GM06990 (cell line): ENCODE measurements at regions not wholly inside any gene's neighbourhood (a gene's known extent, or its start where the extent isn't known, plus 50 kb on each side); places are given as distances from the start of the nearest gene placed in this dataset.

ENCODE experiments used
- DNase-seq: peaks from one replicate; pipeline ENCODE4 v3.0.0-alpha.2; 2011; ENCODE audit not compliant: insufficient read length; ENCODE audit errors: extremely low read depth
- H3K27me3 ChIP-seq: replicated peaks from 2 replicates; pipeline ENCODE4 v1.6.0; 2011; ENCODE audit warnings: low read length; ENCODE audit not compliant: control insufficient read depth, insufficient read depth
- H3K36me3 ChIP-seq: 2 replicates; pipeline ENCODE4 v1.5.1; 2011; ENCODE audit warnings: low read length; ENCODE audit not compliant: control insufficient read depth, insufficient read depth
- H3K4me3 ChIP-seq: replicated peaks from 2 replicates; pipeline ENCODE4 v1.5.1; 2011; ENCODE audit warnings: low read depth, mild to moderate bottlenecking, control low read depth, low read length
- TF ChIP-seq, protein P1 (sequence below): IDR thresholded peaks from 2 replicates; pipeline ENCODE4 v1.5.1; 2011; ENCODE audit warnings: low read length, control low read depth, mild to moderate bottlenecking, inconsistent platforms; ENCODE audit not compliant: insufficient read depth, poor library complexity, severe bottlenecking

DNA sequence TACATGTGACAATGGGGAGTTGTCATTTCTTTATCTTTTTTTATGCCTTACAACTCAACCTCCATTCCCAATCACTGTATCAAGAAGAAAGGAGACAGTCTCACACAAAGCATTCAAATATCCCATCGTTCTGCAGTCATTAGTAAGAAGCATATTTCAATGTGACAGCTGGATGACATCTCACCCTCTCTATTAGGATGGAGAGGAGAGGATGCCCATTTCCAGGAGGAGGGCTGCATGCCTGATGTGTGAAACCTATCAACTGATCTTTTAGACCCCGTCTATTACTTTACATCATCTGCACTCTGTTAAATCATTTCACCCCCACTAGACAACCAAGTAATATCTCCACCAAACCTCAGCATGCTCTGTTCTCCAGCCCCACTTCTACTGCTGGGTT is 292.7 kb upstream of the CHAC2 start:
- Histone ChIP-seq H3K36me3 (no peaks in the 10 kb centered on the region), H3K4me3 (no peak overlapping the region), H3K27me3 (no peaks in the 10 kb centered on the region)
- DNase-seq, result no peak
- TF ChIP-seq, protein P1, sequence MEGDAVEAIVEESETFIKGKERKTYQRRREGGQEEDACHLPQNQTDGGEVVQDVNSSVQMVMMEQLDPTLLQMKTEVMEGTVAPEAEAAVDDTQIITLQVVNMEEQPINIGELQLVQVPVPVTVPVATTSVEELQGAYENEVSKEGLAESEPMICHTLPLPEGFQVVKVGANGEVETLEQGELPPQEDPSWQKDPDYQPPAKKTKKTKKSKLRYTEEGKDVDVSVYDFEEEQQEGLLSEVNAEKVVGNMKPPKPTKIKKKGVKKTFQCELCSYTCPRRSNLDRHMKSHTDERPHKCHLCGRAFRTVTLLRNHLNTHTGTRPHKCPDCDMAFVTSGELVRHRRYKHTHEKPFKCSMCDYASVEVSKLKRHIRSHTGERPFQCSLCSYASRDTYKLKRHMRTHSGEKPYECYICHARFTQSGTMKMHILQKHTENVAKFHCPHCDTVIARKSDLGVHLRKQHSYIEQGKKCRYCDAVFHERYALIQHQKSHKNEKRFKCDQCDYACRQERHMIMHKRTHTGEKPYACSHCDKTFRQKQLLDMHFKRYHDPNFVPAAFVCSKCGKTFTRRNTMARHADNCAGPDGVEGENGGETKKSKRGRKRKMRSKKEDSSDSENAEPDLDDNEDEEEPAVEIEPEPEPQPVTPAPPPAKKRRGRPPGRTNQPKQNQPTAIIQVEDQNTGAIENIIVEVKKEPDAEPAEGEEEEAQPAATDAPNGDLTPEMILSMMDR, result no peak

DNA sequence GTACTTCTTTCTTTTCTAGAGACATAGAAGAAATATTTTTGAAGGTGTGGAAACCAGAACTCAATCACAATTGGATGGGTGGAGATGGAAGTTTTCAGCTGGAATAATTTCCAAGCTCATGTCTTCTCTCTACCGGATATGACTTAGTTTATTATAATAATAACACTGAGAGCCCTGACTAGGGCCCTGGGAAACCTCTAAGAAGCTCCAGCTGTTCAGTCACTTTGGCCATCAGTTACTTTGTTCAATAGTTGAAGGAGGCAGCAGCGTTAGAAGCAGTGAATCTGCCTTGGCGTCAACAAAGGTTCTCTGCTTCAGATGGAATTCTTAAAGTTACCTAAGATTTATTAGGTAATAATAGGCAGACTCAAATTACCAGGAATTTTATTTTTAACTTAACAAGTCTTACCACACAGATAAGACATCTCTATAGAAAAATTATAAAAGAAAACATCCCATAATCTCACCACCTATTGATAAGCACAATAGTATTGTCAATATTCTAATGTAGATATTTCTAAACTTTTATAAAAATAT is 293.8 kb upstream of the CHAC2 start:
- Histone ChIP-seq H3K27me3 (no peaks in the 10 kb centered on the region), H3K4me3 (no peak overlapping the region), H3K36me3 (no peaks in the 10 kb centered on the region)
- TF ChIP-seq, protein P1, result no peak
- no peak for DNase-seq

DNA sequence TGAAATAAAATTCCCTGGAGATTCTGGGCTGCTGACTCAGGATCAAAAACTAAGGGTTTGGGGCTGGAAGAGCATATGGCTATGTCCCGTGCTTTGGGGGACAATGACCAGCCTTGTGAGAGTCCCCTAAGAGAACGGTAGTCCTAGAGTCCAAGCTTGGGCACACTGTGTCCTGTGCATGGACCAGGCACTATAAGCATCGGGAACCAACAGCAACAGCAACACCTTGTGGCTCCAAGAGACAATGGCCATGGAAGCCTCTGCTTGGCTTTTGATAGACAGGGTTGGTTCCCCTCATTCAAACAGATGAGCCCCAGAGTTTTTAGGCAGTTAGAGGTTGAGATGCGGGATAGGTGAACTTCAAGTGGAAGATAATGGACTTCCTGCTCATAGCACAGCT is 294.4 kb upstream of the CHAC2 start:
- TF ChIP-seq, protein P1, result peak; percentile 28
- H3K36me3 ChIP-seq, result no peaks in the 10 kb centered on the region
- no peaks in the 10 kb centered on the region for H3K27me3 ChIP-seq
- DNase-seq, result no peak
- no peak overlapping the region for H3K4me3 ChIP-seq

DNA sequence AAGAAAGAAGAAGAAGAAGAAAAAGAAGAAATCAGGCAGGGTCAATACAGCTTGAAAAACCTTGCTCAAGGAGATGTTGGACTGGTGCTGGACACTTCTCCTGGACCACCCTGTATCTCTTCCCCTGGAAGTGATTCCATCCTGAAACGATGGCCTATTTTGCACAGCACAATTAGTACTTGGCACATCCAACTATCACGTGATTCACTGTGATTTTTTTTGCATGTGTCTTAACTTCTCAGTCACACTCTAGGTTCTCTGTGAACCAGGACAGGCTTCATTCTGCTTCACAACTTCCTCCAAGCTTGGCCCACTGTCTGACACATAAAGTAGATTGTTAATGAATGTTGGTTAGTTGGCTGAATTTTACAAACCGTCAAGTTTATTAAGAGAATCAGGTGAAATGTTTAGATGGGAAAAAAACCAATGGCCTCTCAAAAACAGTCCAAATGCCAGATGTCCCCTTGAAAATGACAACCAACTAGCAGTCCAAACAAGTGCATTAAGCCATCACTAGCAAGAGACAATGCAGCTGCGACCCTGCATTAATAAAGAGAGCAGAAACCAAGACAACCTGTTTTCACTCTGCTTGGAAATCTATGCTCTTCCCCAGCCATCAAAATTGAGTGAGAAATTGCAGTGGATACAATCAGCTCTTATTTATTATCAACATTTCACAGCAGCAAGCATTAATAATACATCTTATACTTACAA is 300.0 kb upstream of the CHAC2 start:
- Histone ChIP-seq H3K27me3 (no peaks in the 10 kb centered on the region), H3K4me3 (no peak overlapping the region), H3K36me3 (no peaks in the 10 kb centered on the region)
- TF ChIP-seq, protein P1, result no peak
- no peak for DNase-seq

DNA sequence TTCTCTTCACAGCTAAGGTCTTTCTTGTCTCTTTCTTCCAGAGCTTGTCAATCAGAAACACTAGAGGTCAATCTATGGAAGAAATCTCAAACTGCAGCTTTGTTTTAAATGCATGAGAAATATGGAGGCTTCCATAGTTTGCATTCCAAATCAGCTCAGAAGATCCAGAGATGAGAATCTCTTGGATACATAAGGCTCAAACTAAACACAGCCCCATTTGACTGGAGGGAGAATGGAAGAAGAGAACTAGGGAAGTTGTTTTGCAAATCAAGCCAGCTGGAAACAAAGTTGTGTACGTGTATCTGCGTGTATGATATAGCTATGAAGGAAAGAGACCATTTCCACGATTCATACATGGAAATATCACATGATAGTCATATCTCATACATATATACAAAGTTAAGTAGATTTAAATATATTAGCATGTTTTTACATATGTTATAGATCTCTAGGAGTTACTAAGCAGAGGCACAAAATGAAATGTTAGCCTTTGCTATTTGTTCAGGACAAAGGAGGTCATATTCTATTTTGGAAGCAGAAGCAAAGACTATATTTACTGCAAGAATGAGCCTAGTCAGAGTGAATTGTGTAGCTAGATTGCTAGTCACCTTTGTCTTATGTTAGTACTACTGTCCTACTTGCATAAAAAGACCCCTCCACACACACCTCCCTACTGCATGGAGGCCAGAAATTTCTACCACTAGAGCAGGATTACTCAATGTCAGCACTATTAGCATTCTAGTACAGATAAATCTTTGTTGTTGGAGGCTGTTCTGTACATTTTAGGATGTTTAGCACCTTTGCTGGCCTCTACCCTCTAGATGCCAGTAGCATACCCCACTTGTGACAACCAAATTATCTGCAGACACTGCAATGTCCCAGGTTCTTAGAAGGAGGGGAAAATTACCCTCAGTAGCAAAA is 303.5 kb upstream of the CHAC2 start:
- DNase-seq, result no peak
- Histone ChIP-seq H3K36me3 (no peaks in the 10 kb centered on the region), H3K4me3 (no peak overlapping the region), H3K27me3 (no peaks in the 10 kb centered on the region; the same call in 1 of the 2 replicates)
- TF ChIP-seq, protein P1, result no peak
